Bone marrow (tissue), 2 donors: ENCODE measurements at regions not wholly inside any gene's neighbourhood (a gene's known extent, or its start where the extent isn't known, plus 50 kb on each side); places are given as distances from the start of the nearest gene placed in this dataset.
A peak's percentile ranks its signal among the peaks of the same experiment; 100 is the strongest.
"Not testable (repeated sequence)": the region's sequence is repeated elsewhere in the genome, so short reads cannot be mapped to it uniquely, and the experiment has no call there.

Experiments
- DNase-seq, 2 donors: peaks; one replicate each; lab custom pipeline; 2025; lab: John Stamatoyannopoulos, UW

- DNase-seq = not testable (repeated sequence)
Observed at GRCh38 chr10:46202405-46202804, 84.4 kb upstream of the ANTXRL start.

GRCh38 chr10:46204482-46205102 lies 82.2 kb upstream of the ANTXRL start:
- not testable (repeated sequence) for DNase-seq

GRCh38 chr10:46210427-46210826 lies 76.4 kb upstream of the ANTXRL start:
- not testable (repeated sequence) for DNase-seq

- DNase-seq = no peak
Observed at GRCh38 chr10:46215426-46215825, 71.4 kb upstream of the ANTXRL start.

GRCh38 chr10:46216003-46216634 lies 70.7 kb upstream of the ANTXRL start:
- DNase-seq = no peak

- peak in 1 of 2 donors; percentile 40 for DNase-seq
Observed at GRCh38 chr10:46216836-46217751, 69.7 kb upstream of the ANTXRL start.

GRCh38 chr10:46217752-46218453 lies 68.9 kb upstream of the ANTXRL start:
- DNase-seq = no peak

- peak in 1 of 2 donors; percentile 69 for DNase-seq
Observed at GRCh38 chr10:46218921-46219320, 67.9 kb upstream of the ANTXRL start.

- DNase-seq = not testable (repeated sequence)
Observed at GRCh38 chr10:46219431-46219990, 67.3 kb upstream of the ANTXRL start.

GRCh38 chr10:46220187-46220586 lies 66.6 kb upstream of the ANTXRL start:
- no peak for DNase-seq

- no peak for DNase-seq
Observed at GRCh38 chr10:46220872-46221538, 65.8 kb upstream of the ANTXRL start.

- no peak for DNase-seq
Observed at GRCh38 chr10:46222364-46222935, 64.3 kb upstream of the ANTXRL start.

- DNase-seq = no peak
Observed at GRCh38 chr10:46223064-46223480, 63.7 kb upstream of the ANTXRL start.

- DNase-seq = no peak
Observed at GRCh38 chr10:46223626-46224413, 63.0 kb upstream of the ANTXRL start.

GRCh38 chr10:46224414-46224682 lies 62.4 kb upstream of the ANTXRL start:
- DNase-seq = no peak

GRCh38 chr10:46225597-46225996 lies 61.2 kb upstream of the ANTXRL start:
- DNase-seq = no peak

- DNase-seq = no peak
Observed at GRCh38 chr10:46226232-46226631, 60.6 kb upstream of the ANTXRL start.

- DNase-seq = no peak
Observed at GRCh38 chr10:46226900-46227558, 59.8 kb upstream of the ANTXRL start.

GRCh38 chr10:46227571-46227935 lies 59.2 kb upstream of the ANTXRL start:
- DNase-seq = no peak
